ENCODE measurements at regions not wholly inside any gene's neighbourhood (a gene's known extent, or its start where the extent isn't known, plus 50 kb on each side); places are given as distances from the start of the nearest gene placed in this dataset.
"Not testable (repeated sequence)": the region's sequence is repeated elsewhere in the genome, so short reads cannot be mapped to it uniquely, and the experiment has no call there.

DNA sequence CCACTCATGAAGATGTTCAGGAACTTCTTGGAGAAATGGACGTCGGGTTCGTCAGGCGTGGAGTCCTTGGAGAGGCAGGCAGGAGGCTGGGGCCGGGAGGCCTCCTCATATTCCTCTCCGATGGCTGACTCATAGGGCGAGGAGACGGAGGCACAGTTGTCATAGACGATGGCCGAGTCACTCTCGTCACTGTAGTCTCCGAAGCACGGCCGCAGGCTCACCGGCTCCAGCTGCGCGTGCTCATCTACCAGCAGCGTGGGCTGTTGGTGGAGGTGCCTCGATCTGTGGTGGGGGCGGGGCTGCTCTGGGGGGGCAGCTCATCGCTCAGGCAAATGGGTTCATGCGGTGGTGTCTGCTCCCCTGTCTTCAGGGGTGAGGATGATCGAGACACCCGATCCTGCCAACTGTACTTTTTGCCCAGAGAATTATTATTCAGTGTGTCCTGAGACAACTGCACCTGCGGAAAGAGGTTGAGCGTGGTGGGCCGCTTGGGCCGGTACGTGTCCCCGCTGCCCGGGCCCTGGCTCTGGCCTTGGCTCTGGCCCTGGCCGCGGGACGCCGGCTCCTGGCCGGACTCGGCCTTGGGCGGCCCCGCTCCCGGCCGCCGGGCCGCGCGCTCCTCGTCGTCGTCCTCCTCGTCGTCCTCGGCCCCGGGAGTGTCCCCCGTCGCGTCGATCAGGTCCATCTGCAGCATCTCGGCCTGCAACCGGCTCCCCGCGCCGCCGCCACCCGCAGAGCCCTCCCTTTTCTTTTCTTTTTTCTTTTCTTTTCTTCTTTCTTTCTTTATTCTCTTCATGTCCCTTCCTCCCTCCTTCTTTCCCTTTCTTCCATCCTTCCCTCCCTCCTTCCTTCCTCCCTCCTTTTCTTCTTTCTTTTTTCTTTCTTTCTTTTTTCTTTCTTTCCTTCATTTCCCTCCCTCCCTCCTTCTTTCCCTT lies 111.4 kb upstream of the PLEKHM1 start:
- DNase-seq (ENCODE audit: low spot score); H3K4me1 ChIP-seq (ENCODE audit: insufficient read depth, low read length); H3K4me3 ChIP-seq (replicated peaks in 1 of 3; ENCODE audit: insufficient read depth in 1 of 3, low read depth in 2 of 3, low read length in 3 of 3); H4K20me1 ChIP-seq (ENCODE audit: insufficient read depth, low read length); FAIRE-seq; in situ Hi-C loops (cut with HindIII; ENCODE audit: extremely low pct_ligation_motif_present, low pct_unique_long_range_greater_than_20kb); H3K9me3 ChIP-seq (ENCODE audit: low read length); H3K4me2 ChIP-seq (ENCODE audit: low read depth, low read length); intact Hi-C loops (cut with micrococcal nuclease; ENCODE audit: unreplicated experiment); H3K9ac ChIP-seq (ENCODE audit: insufficient read depth, low read depth, low read length); H3K27me3 ChIP-seq (ENCODE audit: control insufficient read depth in 1 of 2, insufficient read depth in 2 of 2, low read length in 2 of 2); H2AFZ ChIP-seq (ENCODE audit: low read length); POLR2A ChIA-PET; H3K27ac ChIP-seq (ENCODE audit: extremely low read length, insufficient read depth, low read length); H3K36me3 ChIP-seq (replicated peaks in 1 of 2; ENCODE audit: control insufficient read depth in 1 of 2, insufficient read depth in 2 of 2, low read length in 2 of 2); CTCF ChIA-PET (ENCODE audit: low intra/inter-chr PET ratio, low total read pairs); BruUV-seq (replicated peaks); H3K79me2 ChIP-seq (ENCODE audit: insufficient read depth, low read length): not testable (repeated sequence)
- peak; percentile 58 for ATAC-seq
- TF ChIP-seq ZBTB38 (CRISPR knock-in tag; IDR thresholded peaks at IDR 0.05): 0 out of 2 replicates have a peak, but pooled peaks have one; percentile 21
- TF ChIP-seq, protein P1, sequence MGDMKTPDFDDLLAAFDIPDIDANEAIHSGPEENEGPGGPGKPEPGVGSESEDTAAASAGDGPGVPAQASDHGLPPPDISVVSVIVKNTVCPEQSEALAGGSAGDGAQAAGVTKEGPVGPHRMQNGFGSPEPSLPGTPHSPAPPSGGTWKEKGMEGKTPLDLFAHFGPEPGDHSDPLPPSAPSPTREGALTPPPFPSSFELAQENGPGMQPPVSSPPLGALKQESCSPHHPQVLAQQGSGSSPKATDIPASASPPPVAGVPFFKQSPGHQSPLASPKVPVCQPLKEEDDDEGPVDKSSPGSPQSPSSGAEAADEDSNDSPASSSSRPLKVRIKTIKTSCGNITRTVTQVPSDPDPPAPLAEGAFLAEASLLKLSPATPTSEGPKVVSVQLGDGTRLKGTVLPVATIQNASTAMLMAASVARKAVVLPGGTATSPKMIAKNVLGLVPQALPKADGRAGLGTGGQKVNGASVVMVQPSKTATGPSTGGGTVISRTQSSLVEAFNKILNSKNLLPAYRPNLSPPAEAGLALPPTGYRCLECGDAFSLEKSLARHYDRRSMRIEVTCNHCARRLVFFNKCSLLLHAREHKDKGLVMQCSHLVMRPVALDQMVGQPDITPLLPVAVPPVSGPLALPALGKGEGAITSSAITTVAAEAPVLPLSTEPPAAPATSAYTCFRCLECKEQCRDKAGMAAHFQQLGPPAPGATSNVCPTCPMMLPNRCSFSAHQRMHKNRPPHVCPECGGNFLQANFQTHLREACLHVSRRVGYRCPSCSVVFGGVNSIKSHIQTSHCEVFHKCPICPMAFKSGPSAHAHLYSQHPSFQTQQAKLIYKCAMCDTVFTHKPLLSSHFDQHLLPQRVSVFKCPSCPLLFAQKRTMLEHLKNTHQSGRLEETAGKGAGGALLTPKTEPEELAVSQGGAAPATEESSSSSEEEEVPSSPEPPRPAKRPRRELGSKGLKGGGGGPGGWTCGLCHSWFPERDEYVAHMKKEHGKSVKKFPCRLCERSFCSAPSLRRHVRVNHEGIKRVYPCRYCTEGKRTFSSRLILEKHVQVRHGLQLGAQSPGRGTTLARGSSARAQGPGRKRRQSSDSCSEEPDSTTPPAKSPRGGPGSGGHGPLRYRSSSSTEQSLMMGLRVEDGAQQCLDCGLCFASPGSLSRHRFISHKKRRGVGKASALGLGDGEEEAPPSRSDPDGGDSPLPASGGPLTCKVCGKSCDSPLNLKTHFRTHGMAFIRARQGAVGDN (CRISPR knock-in tag; IDR thresholded peaks at IDR 0.05): peak; percentile 6; the same call in 1 of the 2 replicates
- WGBS (ENCODE audit: low lambda C conversion rate): 41% methylated on average over 13 of the region's 63 CpGs

- H3K27ac ChIP-seq (ENCODE audit: extremely low read length, insufficient read depth, low read length); FAIRE-seq; ATAC-seq; H3K36me3 ChIP-seq (replicated peaks in 1 of 2; ENCODE audit: control insufficient read depth in 1 of 2, insufficient read depth in 2 of 2, low read length in 2 of 2); in situ Hi-C loops (cut with HindIII; ENCODE audit: extremely low pct_ligation_motif_present, low pct_unique_long_range_greater_than_20kb); intact Hi-C loops (cut with micrococcal nuclease; ENCODE audit: unreplicated experiment); H3K4me1 ChIP-seq (ENCODE audit: insufficient read depth, low read length); H4K20me1 ChIP-seq (ENCODE audit: insufficient read depth, low read length); H3K79me2 ChIP-seq (ENCODE audit: insufficient read depth, low read length); BruUV-seq (replicated peaks); H3K27me3 ChIP-seq (ENCODE audit: control insufficient read depth in 1 of 2, insufficient read depth in 2 of 2, low read length in 2 of 2); DNase-seq (ENCODE audit: low spot score); H2AFZ ChIP-seq (ENCODE audit: low read length); POLR2A ChIA-PET; H3K9ac ChIP-seq (ENCODE audit: insufficient read depth, low read depth, low read length); H3K4me3 ChIP-seq (replicated peaks in 1 of 3; ENCODE audit: insufficient read depth in 1 of 3, low read depth in 2 of 3, low read length in 3 of 3); H3K9me3 ChIP-seq (ENCODE audit: low read length); CTCF ChIA-PET (ENCODE audit: low intra/inter-chr PET ratio, low total read pairs); H3K4me2 ChIP-seq (ENCODE audit: low read depth, low read length): not testable (repeated sequence)
- 78% methylated on average over 1 of the region's 1 CpG for WGBS (ENCODE audit: low lambda C conversion rate)
Measured at GRCh38 chr17:45605751-45606150, 115.2 kb upstream of the PLEKHM1 start.
